Epithelial cell of proximal tubule (primary cell): ENCODE measurements at regions not wholly inside any gene's neighbourhood (a gene's known extent, or its start where the extent isn't known, plus 50 kb on each side); places are given as distances from the start of the nearest gene placed in this dataset.

Experiments used
- DNase-seq: peaks from one replicate; pipeline ENCODE4 v3.0.0-alpha.2; 2011; ENCODE audit warnings: low read depth
- H3K4me3 ChIP-seq: 2 replicates; pipeline ENCODE4 v1.5.1; 2011; ENCODE audit warnings: low read depth, mild to moderate bottlenecking, low read length
- CTCF ChIP-seq: conservative IDR thresholded peaks from 2 replicates; pipeline ENCODE4 v1.5.1; 2012; ENCODE audit warnings: low read depth, mild to moderate bottlenecking, low read length

DNA sequence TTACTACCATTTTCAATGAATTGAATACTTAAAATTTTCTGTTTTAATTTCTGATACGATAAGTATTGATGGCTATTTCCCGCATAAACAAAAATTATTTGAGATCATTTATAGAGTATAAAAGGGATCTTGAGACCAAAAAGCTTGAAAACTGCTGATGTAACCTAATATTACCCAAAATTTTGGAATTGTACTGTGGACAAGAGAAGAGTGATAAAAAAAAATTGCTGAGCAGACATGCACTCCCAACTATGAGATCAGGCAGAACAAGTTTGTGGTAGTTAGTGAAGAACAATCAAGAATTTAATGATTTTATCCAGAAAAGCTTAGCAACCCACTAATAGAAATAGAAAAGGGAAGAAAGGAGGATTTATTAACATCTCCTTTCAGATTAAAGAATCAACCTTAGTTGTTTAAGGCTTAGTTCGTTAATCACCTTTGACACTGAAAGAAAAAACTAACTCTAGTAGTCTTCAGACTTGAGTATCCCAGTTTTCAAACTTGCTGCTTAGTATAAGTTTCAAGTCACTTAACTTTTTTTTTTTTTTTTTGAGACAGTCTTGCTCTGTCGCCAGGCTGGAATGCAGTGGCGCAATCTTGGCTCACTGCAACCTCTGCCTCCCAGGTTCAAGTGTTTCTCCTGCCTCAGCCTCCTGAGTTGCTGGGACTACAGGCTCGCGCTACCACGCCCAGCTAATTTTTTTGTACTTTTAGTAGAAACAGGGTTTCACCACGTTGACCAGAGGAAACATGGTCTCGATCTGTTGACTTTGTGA lies 50.6 kb upstream of the ZC3HAV1 start:
- DNase-seq: peak; percentile 6
- TF ChIP-seq CTCF: no peak
- H3K4me3 ChIP-seq: no peak overlapping the region

- TF ChIP-seq CTCF: no peak
- no peak for DNase-seq
- no peak overlapping the region for H3K4me3 ChIP-seq
Observed at GRCh38 chr7:139168479-139168878, 59.0 kb upstream of the ZC3HAV1 start.

- no peak for TF ChIP-seq CTCF
- DNase-seq: no peak
- no peak overlapping the region for H3K4me3 ChIP-seq
Observed at GRCh38 chr7:139169816-139170215, 60.3 kb upstream of the ZC3HAV1 start.

- DNase-seq: no peak
- TF ChIP-seq CTCF: no peak
- H3K4me3 ChIP-seq: no peak overlapping the region
Observed at GRCh38 chr7:139172775-139173174, 58.3 kb upstream of the UBN2 start.

GRCh38 chr7:139177696-139178095 lies 53.3 kb upstream of the UBN2 start:
- H3K4me3 ChIP-seq: no peak overlapping the region
- no peak for TF ChIP-seq CTCF
- DNase-seq: no peak

GRCh38 chr7:139180700-139181311 lies 50.2 kb upstream of the UBN2 start:
- DNase-seq: no peak

More at GRCh38 chr7:139180700-139181311, 50.2 kb upstream of the UBN2 start:
- TF ChIP-seq CTCF: no peak
- H3K4me3 ChIP-seq: no peak overlapping the region
